Fibroblast of skin of left quadriceps (primary cell): ENCODE measurements at regions not wholly inside any gene's neighbourhood (a gene's known extent, or its start where the extent isn't known, plus 50 kb on each side); places are given as distances from the start of the nearest gene placed in this dataset.
A peak's percentile ranks its signal among the peaks of the same experiment; 100 is the strongest.
"Not testable (repeated sequence)": the region's sequence is repeated elsewhere in the genome, so short reads cannot be mapped to it uniquely, and the experiment has no call there.

Experiments used
- DNase-seq, 2 experiments: peaks; one replicate each; pipeline ENCODE4 v3.0.0-alpha.2; 2013; ENCODE audit warnings: low read depth in 2 of 2

DNA sequence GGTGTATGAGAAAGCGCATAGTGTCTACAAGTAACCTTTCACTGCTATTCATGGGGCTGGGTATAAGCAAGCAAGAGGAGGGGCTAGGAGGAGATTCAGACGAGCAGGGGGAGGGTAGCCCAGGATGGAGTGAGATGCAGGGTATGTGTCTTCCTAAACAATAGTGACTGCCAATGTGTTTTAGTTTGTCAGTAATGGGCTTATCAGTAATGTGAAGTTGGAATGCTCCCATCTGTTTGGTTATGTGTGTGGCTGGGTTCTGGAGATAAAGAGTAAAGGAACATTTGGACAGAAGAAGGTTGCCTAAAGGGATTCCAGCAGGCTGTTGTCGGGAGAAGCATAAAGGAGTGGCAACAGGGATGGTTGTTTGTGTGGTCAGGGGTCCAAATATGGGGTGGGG lies 62.7 kb upstream of the EZR start:
- DNase-seq = not testable (repeated sequence)

DNA sequence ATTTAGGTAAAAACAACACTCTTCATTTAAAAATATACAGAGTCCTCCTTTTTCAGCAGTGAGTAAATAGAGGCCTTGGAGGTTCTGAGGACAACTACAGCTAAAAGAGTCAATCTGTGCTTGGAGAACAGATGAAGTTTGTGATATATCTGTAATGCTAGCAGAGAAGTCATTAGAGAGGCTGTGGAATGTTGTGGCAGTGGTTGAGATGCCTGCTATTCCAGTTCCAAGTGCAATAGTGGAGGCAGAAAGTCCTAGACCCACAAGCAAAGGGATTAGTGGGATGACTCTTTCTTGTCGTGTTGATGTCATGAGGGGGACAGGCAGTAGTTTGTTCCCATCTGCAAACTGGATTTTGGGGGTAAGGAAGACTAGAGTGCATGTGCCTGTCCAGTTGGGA lies 62.1 kb upstream of the EZR start:
- not testable (repeated sequence) for DNase-seq

DNA sequence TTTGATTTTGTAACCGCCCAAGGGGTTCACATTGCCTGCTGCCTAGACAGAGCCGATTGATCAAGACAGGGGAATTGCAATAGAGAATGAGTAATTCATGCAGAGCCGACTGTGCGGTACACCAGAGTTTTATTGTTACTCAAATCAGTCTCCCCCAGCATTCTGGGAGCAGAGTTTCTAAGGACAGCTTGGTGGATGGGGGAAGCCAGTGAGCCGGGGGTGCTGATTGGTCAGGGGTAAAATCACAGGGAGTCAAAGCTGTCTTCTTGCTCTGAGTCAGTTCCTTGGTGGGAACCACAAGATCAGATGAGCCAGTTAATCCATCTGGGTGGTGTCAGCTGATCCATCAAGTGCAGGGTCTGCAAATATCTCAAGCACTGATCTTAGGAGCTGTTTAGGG lies 60.0 kb upstream of the EZR start:
- DNase-seq = no peak

DNA sequence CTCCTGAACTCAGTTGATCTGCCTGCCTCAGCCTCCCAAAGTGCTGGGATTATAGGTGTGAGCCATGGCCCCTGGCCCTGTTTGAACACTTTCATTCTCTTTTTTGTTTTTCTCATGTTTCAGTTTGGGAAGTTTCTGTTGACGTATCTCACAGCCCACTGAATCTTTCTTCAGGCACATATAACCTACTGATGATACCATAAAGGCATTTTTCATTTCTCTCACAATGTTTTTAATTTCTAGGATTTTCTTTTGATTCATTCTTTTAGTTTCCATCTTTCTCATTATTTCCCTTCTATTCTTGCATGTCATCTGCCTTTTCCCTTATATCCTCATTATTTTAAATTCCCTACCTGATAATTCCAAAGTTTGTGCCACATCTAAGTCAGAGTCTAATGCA lies 58.5 kb upstream of the EZR start:
- no peak for DNase-seq

DNA sequence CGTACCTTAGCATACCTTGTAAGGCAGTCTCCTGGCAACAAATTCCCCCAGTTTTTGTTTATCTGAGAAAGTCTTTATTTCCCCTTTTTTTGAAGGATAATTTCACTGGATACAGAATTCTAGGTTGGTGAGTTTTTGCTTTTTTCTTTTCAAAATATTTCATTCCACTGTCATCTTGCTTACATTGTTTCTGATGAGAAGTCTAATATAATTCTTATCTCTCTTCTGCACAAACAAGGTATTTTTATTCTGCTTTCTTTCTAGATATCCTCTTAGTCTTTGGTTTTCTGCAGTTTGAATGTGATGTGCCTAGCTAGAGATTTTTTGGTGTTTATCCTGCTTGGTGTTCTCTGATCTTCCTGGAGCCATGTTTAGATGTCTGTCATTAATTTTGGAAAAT lies 57.7 kb upstream of the EZR start:
- DNase-seq = no peak

DNA sequence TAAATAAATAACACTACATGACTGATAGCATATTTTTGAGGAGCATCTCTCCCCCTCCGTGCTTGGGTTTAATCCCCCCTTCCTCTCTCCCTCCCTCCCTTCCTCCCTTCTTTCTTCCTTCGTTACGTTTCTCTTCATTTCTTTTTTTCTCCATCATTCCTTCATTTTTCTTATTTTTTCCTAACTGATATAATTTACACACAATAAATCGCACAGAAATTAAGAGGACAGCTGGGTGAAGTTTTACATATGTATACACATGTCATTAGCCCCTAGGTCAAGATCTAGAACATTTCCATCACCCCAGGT lies 51.4 kb upstream of the EZR start:
- DNase-seq = no peak

DNA sequence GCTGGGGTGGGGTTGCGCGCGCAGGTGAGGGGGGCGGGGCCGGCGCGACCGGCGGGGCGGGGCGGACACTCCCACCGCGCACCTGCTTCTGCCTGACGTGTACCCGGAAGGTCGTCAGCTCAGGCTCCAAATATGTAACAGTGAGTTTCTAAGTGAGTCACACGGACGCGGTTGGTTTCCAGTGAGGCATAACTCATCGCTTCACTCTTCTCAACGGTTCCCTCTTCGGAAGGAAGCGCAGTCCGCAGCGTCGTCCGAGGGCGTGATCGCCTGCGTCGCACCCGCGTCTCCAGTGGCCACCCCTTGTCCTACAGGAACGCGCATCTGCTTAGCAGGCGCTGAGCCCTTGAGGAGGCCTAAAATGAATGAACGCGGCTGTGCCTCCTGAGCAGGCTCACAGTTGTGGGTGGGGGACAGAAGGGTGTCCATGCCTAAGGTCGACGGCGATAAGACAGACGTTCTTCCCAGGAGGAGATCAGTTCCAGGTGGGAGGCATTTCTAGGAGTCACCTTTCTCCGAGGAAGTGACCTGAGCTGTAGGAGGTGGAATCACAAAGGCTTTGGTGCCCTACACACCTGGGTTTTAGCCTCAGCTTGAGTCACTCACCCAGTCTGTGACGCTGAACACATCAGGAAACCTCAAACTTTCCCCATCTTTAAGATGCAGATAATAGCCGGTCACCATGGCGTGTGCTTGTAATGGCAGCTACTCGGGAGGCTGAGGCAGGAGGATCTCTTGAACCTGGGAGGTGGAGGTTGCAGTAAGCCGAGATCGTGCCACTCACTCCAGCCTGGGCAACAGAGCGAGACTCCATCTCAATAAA lies 50.9 kb upstream of the EZR start:
- DNase-seq = peak; percentile 70 to 73

DNA sequence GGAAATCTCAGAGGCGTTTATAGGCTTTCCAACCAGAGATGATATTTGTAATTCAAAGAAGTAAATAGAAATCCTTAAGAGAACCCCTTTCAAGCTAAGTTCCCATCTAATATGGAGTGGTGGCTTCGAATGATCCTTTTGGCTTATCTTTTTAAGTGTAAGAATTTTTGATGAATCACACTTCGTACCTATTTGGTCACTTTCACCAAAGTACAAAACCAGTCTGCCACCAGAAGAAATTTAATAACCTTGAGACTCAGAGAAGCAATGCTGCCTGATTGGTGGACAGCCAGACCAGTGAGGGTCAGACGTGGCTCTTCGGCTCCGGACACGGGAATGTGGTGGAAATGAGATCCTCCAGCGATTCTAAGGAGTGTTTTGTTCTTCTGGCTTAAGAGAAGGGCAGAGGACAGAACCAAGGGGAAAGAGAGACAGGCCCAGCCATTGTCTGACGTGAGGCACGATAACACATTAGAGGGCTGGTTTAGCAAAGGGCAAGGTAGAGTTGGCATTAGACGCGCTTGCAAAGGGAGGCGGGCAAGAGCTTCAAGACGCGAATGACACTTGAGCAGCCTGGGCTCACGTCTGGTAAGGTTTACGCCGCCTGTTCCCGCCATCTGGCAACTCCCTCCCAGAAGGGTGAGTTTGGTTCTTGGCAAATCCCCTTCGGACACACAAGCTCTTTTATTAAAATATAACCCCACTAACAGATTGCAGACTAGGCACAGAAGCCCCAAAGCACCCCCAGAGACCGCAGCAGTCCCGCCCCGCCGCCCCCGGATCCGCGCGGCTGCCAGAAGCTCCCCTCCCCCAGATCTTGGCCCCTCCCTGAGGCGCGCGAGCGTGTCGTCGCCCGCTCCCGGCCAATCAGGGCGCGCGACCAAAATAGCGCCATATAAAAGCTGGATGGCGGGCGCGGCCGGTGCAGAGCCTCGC lies 50.0 kb upstream of the EZR start:
- DNase-seq = peak; percentile 67 to 69
